ENCODE measurements at regions not wholly inside any gene's neighbourhood (a gene's known extent, or its start where the extent isn't known, plus 50 kb on each side); places are given as distances from the start of the nearest gene placed in this dataset.
A peak's percentile ranks its signal among the peaks of the same experiment; 100 is the strongest.

GRCh38 chr4:187547316-187547715 is 448.3 kb upstream of the ZFP42 start:
- DNase-seq, result no peak

- DNase-seq, result no peak
These were observed 445.2 kb upstream of the ZFP42 start for GRCh38 chr4:187550256-187550950.

- DNase-seq, result no peak
These were observed 442.8 kb upstream of the ZFP42 start for GRCh38 chr4:187552781-187553180.

GRCh38 chr4:187555174-187555573 is 440.4 kb upstream of the ZFP42 start:
- peak; percentile 9 for DNase-seq

- no peak for DNase-seq
These were observed 437.2 kb upstream of the ZFP42 start for GRCh38 chr4:187558391-187558790.

- no peak for DNase-seq
These were observed 433.2 kb upstream of the ZFP42 start for GRCh38 chr4:187562345-187562744.

GRCh38 chr4:187565416-187565815 is 430.2 kb upstream of the ZFP42 start:
- DNase-seq, result no peak

- no peak for DNase-seq
These were observed 425.7 kb upstream of the ZFP42 start for GRCh38 chr4:187569871-187570270.

GRCh38 chr4:187575706-187576105 is 419.9 kb upstream of the ZFP42 start:
- DNase-seq, result no peak

- no peak for DNase-seq
These were observed 418.8 kb upstream of the ZFP42 start for GRCh38 chr4:187576751-187577150.

- no peak for DNase-seq
These were observed 417.6 kb upstream of the ZFP42 start for GRCh38 chr4:187577941-187578480.

GRCh38 chr4:187586892-187587291 is 408.7 kb upstream of the ZFP42 start:
- no peak for DNase-seq

GRCh38 chr4:187598196-187598595 is 397.4 kb upstream of the ZFP42 start:
- DNase-seq, result no peak

GRCh38 chr4:187602339-187603092 is 393.1 kb upstream of the ZFP42 start:
- DNase-seq, result no peak

- no peak for DNase-seq
These were observed 392.2 kb upstream of the ZFP42 start for GRCh38 chr4:187603093-187604025.

GRCh38 chr4:187604984-187605383 is 390.6 kb upstream of the ZFP42 start:
- DNase-seq, result no peak

- peak; percentile 73 for DNase-seq
These were observed 389.0 kb upstream of the ZFP42 start for GRCh38 chr4:187606581-187606980.

- no peak for DNase-seq
These were observed 387.6 kb upstream of the ZFP42 start for GRCh38 chr4:187608001-187608421.

GRCh38 chr4:187612301-187612700 is 383.3 kb upstream of the ZFP42 start:
- DNase-seq, result peak; percentile 16

- no peak for DNase-seq
These were observed 382.3 kb upstream of the ZFP42 start for GRCh38 chr4:187613089-187613839.

GRCh38 chr4:187615972-187616371 is 379.6 kb upstream of the ZFP42 start:
- no peak for DNase-seq

- no peak for DNase-seq
These were observed 378.5 kb upstream of the ZFP42 start for GRCh38 chr4:187617113-187617512.

Data from DMS53 (cell line).